HEK293 (cell line): ENCODE measurements at regions not wholly inside any gene's neighbourhood (a gene's known extent, or its start where the extent isn't known, plus 50 kb on each side); places are given as distances from the start of the nearest gene placed in this dataset.

ENCODE experiments used
- CTCF ChIA-PET: fragments of 350-600 bp; formaldehyde crosslinking; extraction: SDS; loops from one replicate; lab custom pipeline; 2021; ENCODE audit warnings: antibody characterized with exemption; lab: Yijun Ruan, JAX
- POLR2A ChIA-PET: fragments of 300-600 bp; formaldehyde crosslinking; extraction: SDS; loops from one replicate; lab custom pipeline; 2020; ENCODE audit warnings: antibody characterized with exemption, inconsistent platforms; lab: Yijun Ruan, JAX
- H3K27ac ChIP-seq: fragments of 200-500 bp; sonication (Bioruptor generic); 2 replicates; pipeline ENCODE4 v1.5.1; 2014; ENCODE audit warnings: low read depth, low read length, control low read depth, inconsistent platforms; ENCODE audit errors: extremely low read depth
- H3K36me3 ChIP-seq, 2 experiments: fragments of 200-500 bp in 1 of 2; sonication (Bioruptor generic) in 1 of 2; 1 replicate in 1 of 2; 2 replicates in 1 of 2; pipeline ENCODE4 v1.5.1; 2014 to 2017; ENCODE audit warnings: inconsistent platforms in 2 of 2, low read length in 2 of 2; ENCODE audit not compliant: control insufficient read depth in 2 of 2, insufficient read depth in 1 of 2
- H3K4me1 ChIP-seq: fragments of 200-500 bp; sonication (Bioruptor generic); 2 replicates; pipeline ENCODE4 v1.5.1; 2014; ENCODE audit warnings: mild to moderate bottlenecking, low read length, inconsistent platforms; ENCODE audit not compliant: control insufficient read depth, insufficient read depth
- H3K4me3 ChIP-seq: 2 replicates; pipeline ENCODE4 v1.5.1; 2011; ENCODE audit warnings: low read depth, mild to moderate bottlenecking, control low read depth, low read length, moderate library complexity
- H3K9me3 ChIP-seq: fragments of 200-500 bp; sonication (Bioruptor generic); 2 replicates; pipeline ENCODE4 v1.5.1; 2014; ENCODE audit warnings: low read depth, low read length, inconsistent platforms; ENCODE audit not compliant: control insufficient read depth, insufficient read depth
- CTCF ChIP-seq: fragments of 450-650 bp; formaldehyde crosslinking; IDR thresholded peaks from 2 replicates; pipeline ENCODE4 v1.5.1; 2016; ENCODE audit warnings: missing biosample characterization, missing genetic modification characterization
- HOXD13 ChIP-seq: sonication (generic); formaldehyde crosslinking; IDR thresholded peaks from 2 replicates; pipeline ENCODE4 v1.8.0; 2022; ENCODE audit warnings: missing genetic modification reagents, borderline replicate concordance
- KLF17 ChIP-seq: fragments of 450-650 bp; formaldehyde crosslinking; IDR thresholded peaks from 2 replicates; pipeline ENCODE4 v1.5.1; 2016; ENCODE audit warnings: missing biosample characterization, missing genetic modification characterization
- PBX3 ChIP-seq: sonication (generic); formaldehyde crosslinking; IDR thresholded peaks from 2 replicates; pipeline ENCODE4 v1.8.1; 2022; ENCODE audit warnings: mild to moderate bottlenecking, moderate library complexity, missing genetic modification reagents
- SCRT2 ChIP-seq: fragments of 450-650 bp; formaldehyde crosslinking; IDR thresholded peaks from 2 replicates; pipeline ENCODE4 v1.5.1; 2016; ENCODE audit warnings: missing biosample characterization, missing genetic modification characterization
- SP2 ChIP-seq: fragments of 450-650 bp; formaldehyde crosslinking; IDR thresholded peaks from 2 replicates; pipeline ENCODE4 v1.5.1; 2016; ENCODE audit warnings: missing biosample characterization, missing genetic modification characterization
- YY1 ChIP-seq: fragments of 450-650 bp; formaldehyde crosslinking; IDR thresholded peaks from 2 replicates; pipeline ENCODE4 v1.5.1; 2018; ENCODE audit warnings: missing biosample characterization, missing genetic modification characterization
- ZNF133 ChIP-seq: fragments of 450-650 bp; formaldehyde crosslinking; IDR thresholded peaks from 2 replicates; pipeline ENCODE4 v1.5.1; 2016; ENCODE audit warnings: missing biosample characterization, missing genetic modification characterization
- ZNF223 ChIP-seq: fragments of 450-650 bp; formaldehyde crosslinking; IDR thresholded peaks from 2 replicates; pipeline ENCODE4 v1.5.1; 2016; ENCODE audit warnings: missing biosample characterization, missing genetic modification characterization
- ZNF266 ChIP-seq: fragments of 450-650 bp; formaldehyde crosslinking; IDR thresholded peaks from 2 replicates; pipeline ENCODE4 v1.5.1; 2016; ENCODE audit warnings: missing biosample characterization, missing genetic modification characterization, low read depth
- ZNF37A ChIP-seq: fragments of 450-650 bp; IDR thresholded peaks from 2 replicates; pipeline ENCODE4 v1.5.1; 2018; ENCODE audit warnings: missing biosample characterization, missing genetic modification characterization
- ZNF394 ChIP-seq: fragments of 450-650 bp; formaldehyde crosslinking; IDR thresholded peaks from 2 replicates; pipeline ENCODE4 v1.5.1; 2016; ENCODE audit warnings: missing biosample characterization, missing genetic modification characterization, mild to moderate bottlenecking, moderate library complexity, borderline replicate concordance
- ZNF473 ChIP-seq: fragments of 450-650 bp; formaldehyde crosslinking; IDR thresholded peaks from 2 replicates; pipeline ENCODE4 v1.5.1; 2017; ENCODE audit warnings: missing biosample characterization, missing genetic modification characterization
- ZNF580 ChIP-seq: fragments of 450-650 bp; formaldehyde crosslinking; IDR thresholded peaks from 2 replicates; pipeline ENCODE4 v1.5.1; 2016; ENCODE audit warnings: missing biosample characterization, missing genetic modification characterization
- ZNF623 ChIP-seq: fragments of 450-650 bp; formaldehyde crosslinking; IDR thresholded peaks from 2 replicates; pipeline ENCODE4 v1.5.1; 2016; ENCODE audit warnings: missing biosample characterization, missing genetic modification characterization
- ZNF624 ChIP-seq: fragments of 450-650 bp; formaldehyde crosslinking; IDR thresholded peaks from 2 replicates; pipeline ENCODE4 v1.5.1; 2017; ENCODE audit warnings: missing biosample characterization, missing genetic modification characterization
- ZNF639 ChIP-seq: fragments of 450-650 bp; formaldehyde crosslinking; IDR thresholded peaks from 2 replicates; pipeline ENCODE4 v1.5.1; 2016; ENCODE audit warnings: missing biosample characterization, missing genetic modification characterization
- ZNF645 ChIP-seq: fragments of 450-650 bp; formaldehyde crosslinking; IDR thresholded peaks from 2 replicates; pipeline ENCODE4; 2016; ENCODE audit warnings: missing biosample characterization, missing genetic modification characterization
- ZNF677 ChIP-seq: fragments of 450-650 bp; IDR thresholded peaks from 2 replicates; pipeline ENCODE4 v1.5.0; 2018; ENCODE audit warnings: missing biosample characterization, mild to moderate bottlenecking, missing genetic modification characterization, moderate library complexity
- ZNF76 ChIP-seq: fragments of 450-650 bp; formaldehyde crosslinking; IDR thresholded peaks from 2 replicates; pipeline ENCODE4; 2016; ENCODE audit warnings: low read depth, missing biosample characterization, missing genetic modification characterization, borderline replicate concordance
- ZSCAN16 ChIP-seq: fragments of 450-650 bp; formaldehyde crosslinking; IDR thresholded peaks from 2 replicates; pipeline ENCODE4 v1.5.1; 2016; ENCODE audit warnings: missing biosample characterization, missing genetic modification characterization

GRCh38 chr5:135688385-135688784, 109.6 kb upstream of the CXCL14 start:
- no peak for TF ChIP-seq SCRT2 (tag by site-specific recombination)
- no peak for TF ChIP-seq ZNF394 (tag by site-specific recombination)
- no peak for TF ChIP-seq PBX3
- Histone ChIP-seq H3K4me3 (no peak overlapping the region), H3K36me3 (no peaks in the 10 kb centered on the region), H3K27ac (no peak overlapping the region), H3K4me1 (no peaks in the 10 kb centered on the region), H3K9me3 (no peaks in the 10 kb centered on the region)
- ChIA-PET CTCF (interaction anchor here (0.6 to 0.7 kb wide), 2 partner anchors 13 to 121 kb away, joined by 3 to 4 read pairs; no protein-coding TSS in a partner anchor), POLR2A (no interaction called here)

GRCh38 chr5:135683189-135683588, 104.4 kb upstream of the CXCL14 start:
- no peaks in the 10 kb centered on the region for H3K9me3 ChIP-seq
- TF ChIP-seq ZNF266 (tag by site-specific recombination) (no peak), YY1 (tag by site-specific recombination) (no peak), ZNF624 (tag by site-specific recombination) (no peak), CTCF (tag by site-specific recombination) (no peak), KLF17 (tag by site-specific recombination) (no peak), ZNF677 (tag by site-specific recombination) (no peak), ZNF580 (tag by site-specific recombination) (no peak), ZNF473 (no peak)
- no peaks in the 10 kb centered on the region for H3K36me3 ChIP-seq
- no peak overlapping the region for H3K4me3 ChIP-seq
- POLR2A ChIA-PET: no interaction called here
- no peaks in the 10 kb centered on the region for H3K4me1 ChIP-seq
- CTCF ChIA-PET: interaction anchor here (0.6 kb wide), 1 partner anchor 474 kb away, joined by 3 read pairs; no protein-coding TSS in a partner anchor
- no peak overlapping the region for H3K27ac ChIP-seq

- Histone ChIP-seq H3K4me1 (no peaks in the 10 kb centered on the region), H3K4me3 (no peak overlapping the region), H3K27ac (no peak overlapping the region), H3K9me3 (no peaks in the 10 kb centered on the region), H3K36me3 (no peaks in the 10 kb centered on the region)
- TF ChIP-seq HOXD13 (no peak), ZNF133 (tag by site-specific recombination) (peak; percentile 96), ZNF37A (tag by site-specific recombination) (no peak)
- POLR2A ChIA-PET: no interaction called here
- CTCF ChIA-PET: no interaction called here
Measured at GRCh38 chr5:135680713-135681112, 101.9 kb upstream of the CXCL14 start.

- POLR2A ChIA-PET: no interaction called here
- no peaks in the 10 kb centered on the region for H3K36me3 ChIP-seq
- TF ChIP-seq SCRT2 (tag by site-specific recombination) (no peak), ZNF623 (no peak), ZNF580 (tag by site-specific recombination) (no peak), ZNF645 (no peak), SP2 (tag by site-specific recombination) (no peak), ZSCAN16 (no peak), ZNF76 (no peak), ZNF639 (tag by site-specific recombination) (no peak), ZNF223 (tag by site-specific recombination) (no peak)
Measured at GRCh38 chr5:135678640-135679268, 100.0 kb upstream of the CXCL14 start.

More at GRCh38 chr5:135678640-135679268, 100.0 kb upstream of the CXCL14 start:
- H3K4me3 ChIP-seq: no peak overlapping the region
- CTCF ChIA-PET: interaction anchor here (0.7 to 0.8 kb wide), 2 partner anchors 27 to 121 kb away, joined by 3 to 4 read pairs; no protein-coding TSS in a partner anchor
- no peak overlapping the region for H3K27ac ChIP-seq
- H3K4me1 ChIP-seq: no peaks in the 10 kb centered on the region
- H3K9me3 ChIP-seq: no peaks in the 10 kb centered on the region
